Lower lobe of right lung (tissue), 2 donors: ENCODE measurements at regions not wholly inside any gene's neighbourhood (a gene's known extent, or its start where the extent isn't known, plus 50 kb on each side); places are given as distances from the start of the nearest gene placed in this dataset.

Experiments used
- ATAC-seq, 2 donors: fragments of 200-7000 bp; cut with Tn5 transposase; one replicate each; pipeline ENCODE4 v1.9.1; 2020 to 2022; ENCODE audit warnings: mild to moderate bottlenecking in 2 of 2, moderate library complexity in 2 of 2
- DNase-seq: peaks from one replicate; pipeline ENCODE4 v3.0.0-alpha.2; 2020
- H3K27ac ChIP-seq: fragments of 200-600 bp; one replicate; pipeline ENCODE4 v1.8.0; 2022
- H3K27me3 ChIP-seq: fragments of 200-600 bp; one replicate; pipeline ENCODE4 v1.8.0; 2022; ENCODE audit warnings: low read depth
- H3K36me3 ChIP-seq: fragments of 200-600 bp; one replicate; pipeline ENCODE4 v1.8.0; 2022; ENCODE audit warnings: mild to moderate bottlenecking
- H3K4me1 ChIP-seq: fragments of 200-600 bp; one replicate; pipeline ENCODE4 v1.8.0; 2022
- H3K4me3 ChIP-seq: fragments of 200-600 bp; one replicate; pipeline ENCODE4 v1.8.0; 2022; ENCODE audit warnings: mild to moderate bottlenecking
- H3K9me3 ChIP-seq: fragments of 200-600 bp; one replicate; pipeline ENCODE4 v1.8.0; 2022
- intact Hi-C: fragments of 100-400 bp; cut with DNase I; formaldehyde crosslinking; loops from one replicate; pipeline ENCODE4 v1.11.0; 2022
- TF ChIP-seq, protein P1 (sequence below): fragments of 200-600 bp; IDR thresholded peaks from one replicate; pipeline ENCODE4 v1.8.0; 2022; ENCODE audit warnings: antibody characterized with exemption, mild to moderate bottlenecking
- donor health status: DM: no; HTN: yes; CAD: no; lungs with severe emphysema.

DNA sequence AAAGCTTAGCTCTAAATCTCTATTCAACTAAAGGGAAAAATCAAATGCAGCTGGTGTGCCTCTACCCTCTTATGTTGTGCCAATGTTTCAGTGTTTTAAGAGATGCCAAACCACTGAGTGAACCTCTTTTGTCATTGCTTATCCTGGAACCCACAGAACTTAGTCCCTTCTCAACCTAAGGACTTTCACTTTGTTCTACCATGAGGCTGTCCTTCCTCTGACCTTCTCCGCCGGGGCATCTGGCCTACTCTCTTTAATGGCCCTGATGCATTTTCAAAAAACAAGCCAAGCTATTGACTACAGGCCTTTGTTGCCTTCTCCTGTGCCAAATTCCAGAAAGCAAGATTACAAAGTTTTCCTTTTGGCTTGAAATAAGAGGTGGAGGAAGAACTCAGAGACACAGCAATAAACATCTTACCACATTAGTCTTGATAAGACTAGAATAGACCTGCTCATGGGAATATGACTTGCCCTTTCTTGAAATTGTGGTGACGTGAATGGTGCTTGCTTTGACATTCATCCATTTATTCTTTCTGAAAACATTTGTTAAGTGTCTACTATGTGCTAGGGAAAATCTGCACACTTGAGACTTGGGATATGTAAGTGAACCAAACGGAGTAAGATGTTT lies 253.2 kb upstream of the SMIM30 start:
- Histone ChIP-seq H3K27me3 (no peaks in the 10 kb centered on the region), H3K4me3 (no peak overlapping the region), H3K36me3 (no peaks in the 10 kb centered on the region), H3K9me3 (no peaks in the 10 kb centered on the region), H3K4me1 (no peaks in the 10 kb centered on the region), H3K27ac (no peak overlapping the region)
- DNase-seq = no peak
- intact Hi-C loops = no loop called here
- peak in 1 of 2 donors; percentile 52 for ATAC-seq
- TF ChIP-seq, protein P1, sequence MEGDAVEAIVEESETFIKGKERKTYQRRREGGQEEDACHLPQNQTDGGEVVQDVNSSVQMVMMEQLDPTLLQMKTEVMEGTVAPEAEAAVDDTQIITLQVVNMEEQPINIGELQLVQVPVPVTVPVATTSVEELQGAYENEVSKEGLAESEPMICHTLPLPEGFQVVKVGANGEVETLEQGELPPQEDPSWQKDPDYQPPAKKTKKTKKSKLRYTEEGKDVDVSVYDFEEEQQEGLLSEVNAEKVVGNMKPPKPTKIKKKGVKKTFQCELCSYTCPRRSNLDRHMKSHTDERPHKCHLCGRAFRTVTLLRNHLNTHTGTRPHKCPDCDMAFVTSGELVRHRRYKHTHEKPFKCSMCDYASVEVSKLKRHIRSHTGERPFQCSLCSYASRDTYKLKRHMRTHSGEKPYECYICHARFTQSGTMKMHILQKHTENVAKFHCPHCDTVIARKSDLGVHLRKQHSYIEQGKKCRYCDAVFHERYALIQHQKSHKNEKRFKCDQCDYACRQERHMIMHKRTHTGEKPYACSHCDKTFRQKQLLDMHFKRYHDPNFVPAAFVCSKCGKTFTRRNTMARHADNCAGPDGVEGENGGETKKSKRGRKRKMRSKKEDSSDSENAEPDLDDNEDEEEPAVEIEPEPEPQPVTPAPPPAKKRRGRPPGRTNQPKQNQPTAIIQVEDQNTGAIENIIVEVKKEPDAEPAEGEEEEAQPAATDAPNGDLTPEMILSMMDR = no peak

DNA sequence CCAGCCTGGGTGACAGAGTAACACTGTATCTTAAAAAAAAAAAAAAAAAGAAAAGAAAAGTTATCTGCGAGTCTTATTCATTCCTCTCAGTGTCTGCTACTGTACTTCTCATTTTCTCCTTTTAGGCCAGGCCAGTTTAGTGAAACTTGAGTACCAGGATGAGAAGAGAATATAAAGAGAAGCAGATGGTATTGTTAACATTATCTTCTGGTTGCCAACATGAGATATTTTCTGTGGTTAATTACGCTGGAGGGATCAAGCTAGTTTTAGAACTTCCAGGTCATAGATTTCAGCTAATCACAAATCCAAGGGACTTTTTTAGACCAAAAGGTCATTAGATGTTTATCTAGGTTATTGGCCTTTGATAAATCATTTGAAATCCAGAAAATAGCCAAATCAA lies 252.6 kb upstream of the SMIM30 start:
- H3K36me3 ChIP-seq = no peaks in the 10 kb centered on the region
- ATAC-seq = no peak
- no peak overlapping the region for H3K4me3 ChIP-seq
- no peaks in the 10 kb centered on the region for H3K27me3 ChIP-seq
- no peak for DNase-seq
- intact Hi-C loops = no loop called here
- no peaks in the 10 kb centered on the region for H3K4me1 ChIP-seq
- TF ChIP-seq, protein P1 = no peak
- no peak overlapping the region for H3K27ac ChIP-seq
- H3K9me3 ChIP-seq = no peaks in the 10 kb centered on the region

DNA sequence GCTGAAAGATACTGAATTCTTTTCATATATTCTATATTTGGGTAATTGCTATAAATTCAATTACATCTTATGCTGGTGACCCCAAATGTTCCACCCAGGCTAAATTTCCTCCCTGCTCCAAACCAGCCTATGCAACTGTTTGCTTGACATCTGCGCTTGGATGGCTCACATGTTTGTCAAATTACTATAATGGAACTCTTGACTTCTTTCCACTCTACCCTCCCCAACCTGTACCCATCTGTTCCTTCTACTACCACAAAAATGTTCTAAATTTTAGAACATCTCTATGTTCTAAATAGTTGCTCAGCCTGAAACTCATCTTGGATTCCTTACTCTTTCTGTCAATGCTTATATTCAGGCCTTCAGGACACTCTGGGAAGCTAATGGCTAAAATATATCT lies 249.9 kb upstream of the SMIM30 start:
- no peak overlapping the region for H3K27ac ChIP-seq
- DNase-seq = no peak
- TF ChIP-seq, protein P1 = no peak
- H3K4me1 ChIP-seq = no peaks in the 10 kb centered on the region
- no peak for ATAC-seq
- H3K27me3 ChIP-seq = no peaks in the 10 kb centered on the region
- H3K4me3 ChIP-seq = no peak overlapping the region
- no peaks in the 10 kb centered on the region for H3K9me3 ChIP-seq
- intact Hi-C loops = no loop called here
- no peaks in the 10 kb centered on the region for H3K36me3 ChIP-seq

DNA sequence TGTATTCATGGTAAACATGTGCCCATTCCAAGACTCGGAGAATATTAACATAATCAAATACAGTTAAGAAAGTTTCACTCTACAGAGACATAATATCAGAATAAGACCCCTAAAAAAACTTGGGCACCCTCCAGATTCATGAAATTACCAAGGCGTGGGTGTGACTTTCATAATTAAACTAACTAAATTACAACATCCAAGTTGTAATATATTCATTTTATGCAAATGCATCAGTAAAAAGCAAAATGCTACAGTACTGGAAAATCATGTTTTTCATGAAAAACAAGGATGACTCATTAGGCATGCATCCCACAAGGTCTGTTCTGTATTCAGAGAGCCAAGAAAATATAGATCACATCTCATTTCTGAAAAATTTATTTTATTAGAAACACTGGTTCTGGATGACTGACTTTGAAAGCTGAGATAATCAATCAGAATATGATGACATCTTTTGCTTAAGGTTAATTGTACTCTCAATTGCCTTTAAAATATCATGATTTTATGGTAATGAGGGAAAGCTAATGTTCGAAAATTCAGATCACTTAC lies 248.8 kb upstream of the SMIM30 start:
- H3K27ac ChIP-seq = no peak overlapping the region
- intact Hi-C loops = no loop called here
- no peaks in the 10 kb centered on the region for H3K9me3 ChIP-seq
- no peaks in the 10 kb centered on the region for H3K4me1 ChIP-seq
- no peaks in the 10 kb centered on the region for H3K27me3 ChIP-seq
- no peak overlapping the region for H3K4me3 ChIP-seq
- no peak for DNase-seq
- TF ChIP-seq, protein P1 = no peak
- no peaks in the 10 kb centered on the region for H3K36me3 ChIP-seq
- no peak for ATAC-seq

DNA sequence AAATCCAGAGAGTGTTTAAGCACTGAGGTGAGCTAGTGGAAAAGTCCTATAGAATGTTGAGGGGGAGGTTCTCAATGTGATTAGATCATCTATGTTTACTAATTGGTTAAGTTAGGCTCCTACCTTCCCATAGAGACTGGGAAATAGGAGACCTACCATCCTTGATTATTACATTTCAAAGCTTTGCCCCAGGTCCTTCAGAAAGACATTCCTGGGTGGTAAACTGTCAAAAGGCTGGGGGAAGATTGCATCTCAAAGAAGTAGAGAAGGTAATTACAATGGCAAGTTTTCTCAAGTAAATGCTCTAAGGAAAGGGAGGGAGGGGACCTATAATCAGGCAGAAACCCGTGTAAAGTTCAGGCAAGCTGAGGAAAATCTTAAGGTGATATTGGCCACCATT lies 247.8 kb upstream of the SMIM30 start:
- ATAC-seq (no peak), DNase-seq (no peak)
- H3K27me3 ChIP-seq = no peaks in the 10 kb centered on the region
- TF ChIP-seq, protein P1 = no peak
- intact Hi-C loops = no loop called here
- no peak overlapping the region for H3K4me3 ChIP-seq
- H3K36me3 ChIP-seq = no peaks in the 10 kb centered on the region
- no peaks in the 10 kb centered on the region for H3K4me1 ChIP-seq
- no peaks in the 10 kb centered on the region for H3K9me3 ChIP-seq
- H3K27ac ChIP-seq = no peak overlapping the region
